HepG2 (cell line): ENCODE measurements at regions not wholly inside any gene's neighbourhood (a gene's known extent, or its start where the extent isn't known, plus 50 kb on each side); places are given as distances from the start of the nearest gene placed in this dataset.

Experiments
- ATAC-seq: fragments of 200-7000 bp; cut with Tn5 transposase; 3 replicates; pipeline ENCODE4 v1.9.1; 2020; ENCODE audit warnings: mild to moderate bottlenecking, moderate library complexity
- BruUV-seq: library from RNA; stranded (reverse); fragments of 400-500 nt; replicated peaks from 2 replicates; lab custom pipeline; 2021; lab: Mats Ljungman, UMichigan
- CTCF ChIA-PET: fragments of 300-600 bp; formaldehyde crosslinking; extraction: SDS; loops from one replicate; lab custom pipeline; 2021; ENCODE audit warnings: low total read pairs, inconsistent platforms, low intra/inter-chr PET ratio; lab: Yijun Ruan, JAX
- POLR2A ChIA-PET: fragments of 350-600 bp; sonication (Branson Sonifier 250); formaldehyde crosslinking; loops from one replicate; lab custom pipeline; 2020; ENCODE audit warnings: antibody characterized with exemption, inconsistent platforms; lab: Yijun Ruan, JAX
- DNase-seq: peaks from one replicate; pipeline ENCODE4 v3.0.0-alpha.2; 2015; ENCODE audit warnings: low spot score
- FAIRE-seq: peaks from 3 replicates; lab custom pipeline; 2011; peaks lifted over from hg19 to GRCh38; lab: Jason Lieb, UNC
- H2AFZ ChIP-seq: one replicate; pipeline ENCODE4 v1.6.1; 2011; ENCODE audit warnings: low read length, inconsistent platforms
- H3K27ac ChIP-seq: fragments of 300-600 bp; 3 replicates; pipeline ENCODE4 v1.8.0; 2011; ENCODE audit warnings: mixed run types, mild to moderate bottlenecking, mixed read lengths, low read length, inconsistent platforms; ENCODE audit not compliant: insufficient read depth; ENCODE audit errors: extremely low read length
- H3K27me3 ChIP-seq, 2 experiments: fragments of 200-600 bp in 1 of 2; 2 replicates in 1 of 2; 3 replicates in 1 of 2; pipeline versions ENCODE4 v1.6.0 to v1.8.0; 2011; ENCODE audit warnings: low read length in 2 of 2, mild to moderate bottlenecking in 2 of 2, moderate library complexity in 2 of 2, inconsistent platforms in 1 of 2; ENCODE audit not compliant: insufficient read depth in 2 of 2, control insufficient read depth in 1 of 2
- H3K36me3 ChIP-seq, 2 experiments: fragments of 200-600 bp in 1 of 2; replicated peaks in 1 of 2; 2 replicates in 1 of 2; 3 replicates in 1 of 2; pipeline versions ENCODE4 v1.5.1 to v1.8.0; 2011; ENCODE audit warnings: low read length in 2 of 2, inconsistent platforms in 1 of 2; ENCODE audit not compliant: insufficient read depth in 2 of 2, control insufficient read depth in 1 of 2
- H3K4me1 ChIP-seq: 2 replicates; pipeline ENCODE4 v1.5.1; 2012; ENCODE audit warnings: low read length, inconsistent platforms; ENCODE audit not compliant: insufficient read depth
- H3K4me2 ChIP-seq: 2 replicates; pipeline ENCODE4 v1.6.0; 2011; ENCODE audit warnings: low read depth, low read length, inconsistent platforms
- H3K4me3 ChIP-seq, 3 experiments: fragments of 200-600 bp in 1 of 3; sonication (generic), shearing (Covaris generic) in 1 of 3; replicated peaks in 1 of 3; 2 replicates each; pipeline ENCODE4 v1.5.1; 2011 to 2016; ENCODE audit warnings: low read length in 3 of 3, inconsistent platforms in 2 of 3, low read depth in 2 of 3, mild to moderate bottlenecking in 2 of 3, control low read depth in 1 of 3, mixed read lengths in 1 of 3; ENCODE audit not compliant: insufficient read depth in 1 of 3
- H3K79me2 ChIP-seq: one replicate; pipeline ENCODE4 v1.6.1; 2011; ENCODE audit warnings: low read length, inconsistent platforms; ENCODE audit not compliant: insufficient read depth
- H3K9ac ChIP-seq: 2 replicates; pipeline ENCODE4 v1.6.0; 2011; ENCODE audit warnings: mild to moderate bottlenecking, low read depth, low read length, inconsistent platforms; ENCODE audit not compliant: insufficient read depth
- H3K9me3 ChIP-seq: 2 replicates; pipeline ENCODE4 v1.5.1; 2012; ENCODE audit warnings: mild to moderate bottlenecking, low read length
- H4K20me1 ChIP-seq: 2 replicates; pipeline ENCODE4 v1.6.0; 2011; ENCODE audit warnings: inconsistent platforms, mild to moderate bottlenecking, low read length, moderate library complexity; ENCODE audit not compliant: insufficient read depth
- CBX5 ChIP-seq: sonication (generic); formaldehyde crosslinking; IDR thresholded peaks from 2 replicates; pipeline ENCODE4 v1.4.0; 2020; ENCODE audit warnings: missing genetic modification reagents, borderline replicate concordance
- FOSL2 ChIP-seq: sonication (generic); formaldehyde crosslinking; IDR thresholded peaks from 2 replicates; pipeline ENCODE4 v1.4.0; 2020; ENCODE audit warnings: missing genetic modification reagents
- FOXA3 ChIP-seq: IDR thresholded peaks from 2 replicates; pipeline ENCODE4 v1.6.1; 2016; ENCODE audit warnings: missing genetic modification reagents, missing compliant biosample characterization
- ISL2 ChIP-seq: sonication (generic); formaldehyde crosslinking; IDR thresholded peaks from 2 replicates; pipeline ENCODE4 v1.5.0; 2020; ENCODE audit warnings: missing genetic modification reagents
- NR2F2 ChIP-seq: IDR thresholded peaks from 2 replicates; pipeline ENCODE4 v1.6.1; 2012; ENCODE audit warnings: low read depth, inconsistent platforms, borderline replicate concordance
- TEAD3 ChIP-seq: optimal IDR thresholded peaks from 2 replicates; pipeline ENCODE3; 2016; ENCODE audit warnings: borderline replicate concordance
- ZNF160 ChIP-seq: sonication (generic); formaldehyde crosslinking; IDR thresholded peaks from 2 replicates; pipeline ENCODE4 v1.8.0; 2022; ENCODE audit warnings: mild to moderate bottlenecking, inconsistent platforms, missing genetic modification reagents
- WGBS: methylation state at CpG from one replicate; pipeline ENCODE4 v1.1.6; 2017; ENCODE audit warnings: low lambda C conversion rate; 5-methylcytosine and 5-hydroxymethylcytosine counted together
- in situ Hi-C: cut with HindIII; loops from 2 replicates; pipeline ENCODE4 v1.10.0; 2017; ENCODE audit warnings: low pct_unique_long_range_greater_than_20kb; ENCODE audit not compliant: extremely low pct_ligation_motif_present
- intact Hi-C: fragments of 100-400 bp; cut with micrococcal nuclease; formaldehyde crosslinking; loops from one replicate; pipeline ENCODE4 v1.10.0; 2022; ENCODE audit not compliant: unreplicated experiment
- TF ChIP-seq, protein P1 (sequence below): sonication (generic); formaldehyde crosslinking; IDR thresholded peaks from 2 replicates; pipeline ENCODE4 v1.8.1; 2023; ENCODE audit warnings: mild to moderate bottlenecking, inconsistent platforms, moderate library complexity, missing genetic modification reagents, borderline replicate concordance
- TF ChIP-seq, protein P2 (sequence below): IDR thresholded peaks from 2 replicates; pipeline ENCODE4 v1.6.1; 2016; ENCODE audit warnings: missing compliant biosample characterization, missing genetic modification reagents, borderline replicate concordance
- TF ChIP-seq, protein P3 (sequence below): sonication (generic); formaldehyde crosslinking; IDR thresholded peaks from 2 replicates; pipeline ENCODE4 v1.4.0; 2020; ENCODE audit warnings: mild to moderate bottlenecking, missing genetic modification reagents
- TF ChIP-seq, protein P4 (sequence below): sonication (generic); formaldehyde crosslinking; IDR thresholded peaks from 2 replicates; pipeline ENCODE4 v1.9.0; 2021; ENCODE audit warnings: missing genetic modification reagents, borderline replicate concordance

DNA sequence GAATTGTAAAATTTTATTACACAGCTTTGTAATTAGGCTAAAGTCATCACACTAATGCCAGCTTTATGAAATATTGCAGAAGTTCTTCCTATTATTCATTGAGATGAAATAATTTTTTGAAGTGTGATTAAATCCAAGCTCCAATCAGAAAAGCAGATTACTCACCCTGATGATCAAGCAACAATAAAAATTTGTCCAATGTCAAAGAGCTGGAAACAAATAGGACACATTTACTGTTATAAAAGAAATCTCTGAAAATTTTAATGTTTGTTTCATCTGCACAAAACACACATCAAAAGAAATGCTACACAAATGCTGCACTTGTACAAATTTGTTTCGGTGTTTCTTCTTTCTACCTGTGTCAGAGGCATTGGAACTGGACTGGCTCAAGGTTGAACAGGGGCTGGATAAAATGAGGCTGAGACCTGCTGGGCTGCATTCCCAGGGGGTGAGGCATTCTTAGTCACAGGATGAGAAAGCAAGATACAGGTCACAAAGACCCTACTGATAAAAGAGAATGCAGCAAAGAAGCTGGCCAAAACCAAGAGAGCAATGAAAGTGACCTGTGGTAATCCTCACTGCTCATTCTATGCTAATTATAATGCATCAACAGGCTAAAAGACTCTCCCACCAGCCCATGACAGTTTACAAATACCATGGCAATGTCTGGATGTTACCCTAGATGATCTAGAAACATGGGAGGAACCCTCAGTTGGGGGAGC, 78.3 kb downstream of the GASK1B start:
- no peaks in the 10 kb centered on the region for H3K9me3 ChIP-seq
- WGBS = 72% methylated on average over 1 of the region's 1 CpG
- no peaks in the 10 kb centered on the region for H3K36me3 ChIP-seq
- peaks cover 27% of the 10 kb centered on the region for H3K4me1 ChIP-seq
- no peak overlapping the region for H3K4me3 ChIP-seq
- TF ChIP-seq ISL2 (CRISPR knock-in tag) = no peak
- TF ChIP-seq, protein P1, sequence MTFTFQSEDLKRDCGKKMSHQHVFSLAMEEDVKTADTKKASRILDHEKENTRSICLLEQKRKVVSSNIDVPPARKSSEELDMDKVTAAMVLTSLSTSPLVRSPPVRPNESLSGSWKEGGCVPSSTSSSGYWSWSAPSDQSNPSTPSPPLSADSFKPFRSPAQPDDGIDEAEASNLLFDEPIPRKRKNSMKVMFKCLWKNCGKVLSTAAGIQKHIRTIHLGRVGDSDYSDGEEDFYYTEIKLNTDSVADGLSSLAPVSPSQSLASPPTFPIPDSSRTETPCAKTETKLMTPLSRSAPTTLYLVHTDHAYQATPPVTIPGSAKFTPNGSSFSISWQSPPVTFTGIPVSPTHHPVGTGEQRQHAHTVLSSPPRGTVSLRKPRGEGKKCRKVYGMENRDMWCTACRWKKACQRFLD = no peak
- TF ChIP-seq, protein P2, sequence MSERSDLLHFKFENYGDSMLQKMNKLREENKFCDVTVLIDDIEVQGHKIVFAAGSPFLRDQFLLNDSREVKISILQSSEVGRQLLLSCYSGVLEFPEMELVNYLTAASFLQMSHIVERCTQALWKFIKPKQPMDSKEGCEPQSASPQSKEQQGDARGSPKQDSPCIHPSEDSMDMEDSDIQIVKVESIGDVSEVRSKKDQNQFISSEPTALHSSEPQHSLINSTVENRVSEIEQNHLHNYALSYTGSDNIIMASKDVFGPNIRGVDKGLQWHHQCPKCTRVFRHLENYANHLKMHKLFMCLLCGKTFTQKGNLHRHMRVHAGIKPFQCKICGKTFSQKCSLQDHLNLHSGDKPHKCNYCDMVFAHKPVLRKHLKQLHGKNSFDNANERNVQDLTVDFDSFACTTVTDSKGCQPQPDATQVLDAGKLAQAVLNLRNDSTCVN (CRISPR knock-in tag) = no peak
- TF ChIP-seq TEAD3 = peak; percentile 31
- TF ChIP-seq FOSL2 (CRISPR knock-in tag) = peak; percentile 54
- FAIRE-seq = no peak
- no peaks in the 10 kb centered on the region for H4K20me1 ChIP-seq
- no peak overlapping the region for H2AFZ ChIP-seq
- H3K27me3 ChIP-seq = no peaks in the 10 kb centered on the region
- DNase-seq = peak; percentile 61
- intact Hi-C loops = no loop called here
- in situ Hi-C loops = no loop called here
- peak; percentile 45; the same call in 2 of the 3 replicates for ATAC-seq
- BruUV-seq = TSS peak; percentile 96
- ChIA-PET POLR2A (no interaction called here), CTCF (no interaction called here)
- H3K79me2 ChIP-seq = no peaks in the 10 kb centered on the region
- no peak overlapping the region for H3K4me2 ChIP-seq
- H3K9ac ChIP-seq = no peak overlapping the region
- no peak overlapping the region for H3K27ac ChIP-seq

DNA sequence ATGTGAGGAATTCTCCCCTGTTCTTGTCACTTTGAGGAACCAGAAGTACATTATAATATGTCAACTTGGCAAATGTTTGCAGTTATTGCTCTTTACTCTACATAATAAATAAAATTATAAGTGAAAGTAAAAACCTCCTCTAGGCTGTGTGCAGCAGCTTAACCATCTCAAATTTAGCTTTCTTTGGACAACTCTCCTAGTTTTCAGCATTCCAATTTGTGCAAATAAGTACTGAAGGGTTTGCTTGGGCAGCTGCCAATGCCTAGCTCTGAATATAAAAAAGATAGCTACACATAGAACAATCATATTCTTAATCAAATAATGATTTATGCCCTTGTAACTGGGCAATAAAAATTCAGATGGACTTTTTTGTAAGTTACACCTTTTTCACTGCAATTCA, 82.5 kb downstream of the GASK1B start:
- CTCF ChIA-PET = no interaction called here
- no peaks in the 10 kb centered on the region for H3K9me3 ChIP-seq
- TF ChIP-seq, protein P3, sequence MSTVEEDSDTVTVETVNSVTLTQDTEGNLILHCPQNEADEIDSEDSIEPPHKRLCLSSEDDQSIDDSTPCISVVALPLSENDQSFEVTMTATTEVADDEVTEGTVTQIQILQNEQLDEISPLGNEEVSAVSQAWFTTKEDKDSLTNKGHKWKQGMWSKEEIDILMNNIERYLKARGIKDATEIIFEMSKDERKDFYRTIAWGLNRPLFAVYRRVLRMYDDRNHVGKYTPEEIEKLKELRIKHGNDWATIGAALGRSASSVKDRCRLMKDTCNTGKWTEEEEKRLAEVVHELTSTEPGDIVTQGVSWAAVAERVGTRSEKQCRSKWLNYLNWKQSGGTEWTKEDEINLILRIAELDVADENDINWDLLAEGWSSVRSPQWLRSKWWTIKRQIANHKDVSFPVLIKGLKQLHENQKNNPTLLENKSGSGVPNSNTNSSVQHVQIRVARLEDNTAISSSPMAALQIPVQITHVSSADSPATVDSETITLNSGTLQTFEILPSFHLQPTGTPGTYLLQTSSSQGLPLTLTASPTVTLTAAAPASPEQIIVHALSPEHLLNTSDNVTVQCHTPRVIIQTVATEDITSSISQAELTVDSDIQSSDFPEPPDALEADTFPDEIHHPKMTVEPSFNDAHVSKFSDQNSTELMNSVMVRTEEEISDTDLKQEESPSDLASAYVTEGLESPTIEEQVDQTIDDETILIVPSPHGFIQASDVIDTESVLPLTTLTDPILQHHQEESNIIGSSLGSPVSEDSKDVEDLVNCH = no peak
- TF ChIP-seq, protein P4, sequence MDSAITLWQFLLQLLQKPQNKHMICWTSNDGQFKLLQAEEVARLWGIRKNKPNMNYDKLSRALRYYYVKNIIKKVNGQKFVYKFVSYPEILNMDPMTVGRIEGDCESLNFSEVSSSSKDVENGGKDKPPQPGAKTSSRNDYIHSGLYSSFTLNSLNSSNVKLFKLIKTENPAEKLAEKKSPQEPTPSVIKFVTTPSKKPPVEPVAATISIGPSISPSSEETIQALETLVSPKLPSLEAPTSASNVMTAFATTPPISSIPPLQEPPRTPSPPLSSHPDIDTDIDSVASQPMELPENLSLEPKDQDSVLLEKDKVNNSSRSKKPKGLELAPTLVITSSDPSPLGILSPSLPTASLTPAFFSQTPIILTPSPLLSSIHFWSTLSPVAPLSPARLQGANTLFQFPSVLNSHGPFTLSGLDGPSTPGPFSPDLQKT (CRISPR knock-in tag) = no peak
- TF ChIP-seq NR2F2 (no peak), FOXA3 (CRISPR knock-in tag) (no peak), ZNF160 (no peak), CBX5 (no peak)

More for the DNA sequence above, 82.5 kb downstream of the GASK1B start:
- no peak for FAIRE-seq
- Histone ChIP-seq H3K4me1 (peaks cover 17% of the 10 kb centered on the region), H3K9ac (no peak overlapping the region), H3K79me2 (no peaks in the 10 kb centered on the region), H3K27ac (no peak overlapping the region), H3K27me3 (no peaks in the 10 kb centered on the region), H3K4me2 (no peak overlapping the region), H3K36me3 (no peaks in the 10 kb centered on the region), H2AFZ (peak overlapping the region; percentile 3), H3K4me3 (no peak overlapping the region), H4K20me1 (no peaks in the 10 kb centered on the region)
- no peak for ATAC-seq
- intact Hi-C loops (no loop called here), in situ Hi-C loops (no loop called here)
- no peak for DNase-seq
- no TSS peak for BruUV-seq
- POLR2A ChIA-PET = no interaction called here
